ENCODE measurements at regions not wholly inside any gene's neighbourhood (a gene's known extent, or its start where the extent isn't known, plus 50 kb on each side); places are given as distances from the start of the nearest gene placed in this dataset.

GRCh38 chr3:101976473-101976872 lies 127.2 kb downstream of the NFKBIZ start:
- TF ChIP-seq, protein P1, sequence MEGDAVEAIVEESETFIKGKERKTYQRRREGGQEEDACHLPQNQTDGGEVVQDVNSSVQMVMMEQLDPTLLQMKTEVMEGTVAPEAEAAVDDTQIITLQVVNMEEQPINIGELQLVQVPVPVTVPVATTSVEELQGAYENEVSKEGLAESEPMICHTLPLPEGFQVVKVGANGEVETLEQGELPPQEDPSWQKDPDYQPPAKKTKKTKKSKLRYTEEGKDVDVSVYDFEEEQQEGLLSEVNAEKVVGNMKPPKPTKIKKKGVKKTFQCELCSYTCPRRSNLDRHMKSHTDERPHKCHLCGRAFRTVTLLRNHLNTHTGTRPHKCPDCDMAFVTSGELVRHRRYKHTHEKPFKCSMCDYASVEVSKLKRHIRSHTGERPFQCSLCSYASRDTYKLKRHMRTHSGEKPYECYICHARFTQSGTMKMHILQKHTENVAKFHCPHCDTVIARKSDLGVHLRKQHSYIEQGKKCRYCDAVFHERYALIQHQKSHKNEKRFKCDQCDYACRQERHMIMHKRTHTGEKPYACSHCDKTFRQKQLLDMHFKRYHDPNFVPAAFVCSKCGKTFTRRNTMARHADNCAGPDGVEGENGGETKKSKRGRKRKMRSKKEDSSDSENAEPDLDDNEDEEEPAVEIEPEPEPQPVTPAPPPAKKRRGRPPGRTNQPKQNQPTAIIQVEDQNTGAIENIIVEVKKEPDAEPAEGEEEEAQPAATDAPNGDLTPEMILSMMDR (conservative IDR thresholded peaks at IDR 0.05; ENCODE audit: low read length), result no peak
- TF ChIP-seq EZH2phosphoT487 (IDR thresholded peaks at IDR 0.05; ENCODE audit: borderline replicate concordance), result no peak

All from Loucy (cell line).